OCI-LY7 (cell line): ENCODE measurements at regions not wholly inside any gene's neighbourhood (a gene's known extent, or its start where the extent isn't known, plus 50 kb on each side); places are given as distances from the start of the nearest gene placed in this dataset.

ENCODE experiments used
- CTCF ChIP-seq: fragments of 200-600 bp; sonication (generic); conservative IDR thresholded peaks from 2 replicates; pipeline ENCODE4 v1.5.1; 2014; ENCODE audit warnings: mild to moderate bottlenecking, antibody characterized with exemption, low read length, moderate library complexity, mixed read lengths
- EZH2phosphoT487 ChIP-seq: fragments of 200-600 bp; sonication (generic); IDR thresholded peaks from 2 replicates; pipeline ENCODE4 v1.6.1; 2018; ENCODE audit warnings: low read depth, borderline replicate concordance, mild to moderate bottlenecking, mixed run types, antibody characterized with exemption, low read length, moderate library complexity, mixed read lengths

GRCh38 chr17:68108313-68109000, 72.9 kb downstream of the KPNA2 start:
- TF ChIP-seq CTCF, result no peak
- TF ChIP-seq EZH2phosphoT487, result no peak
